ENCODE measurements at regions not wholly inside any gene's neighbourhood (a gene's known extent, or its start where the extent isn't known, plus 50 kb on each side); places are given as distances from the start of the nearest gene placed in this dataset.

- no peaks in the 10 kb centered on the region for H3K4me1 ChIP-seq
- no peak overlapping the region for H3K9ac ChIP-seq
- no peak overlapping the region for H3K4me2 ChIP-seq (ENCODE audit: low read length)
- TF ChIP-seq CTCF (IDR thresholded peaks at IDR 0.05), result no peak
- H3K36me3 ChIP-seq (ENCODE audit: control insufficient read depth, insufficient read depth, low read length), result no peaks in the 10 kb centered on the region
- no peaks in the 10 kb centered on the region for H3K27me3 ChIP-seq (ENCODE audit: control insufficient read depth, insufficient read depth, low read length)
- H2AFZ ChIP-seq, result no peak overlapping the region
- H3K4me3 ChIP-seq (ENCODE audit: low read depth, low read length), result no peak overlapping the region
- H3K79me2 ChIP-seq, result no peaks in the 10 kb centered on the region
- H3K9me3 ChIP-seq (ENCODE audit: control insufficient read depth, low read length), result no peaks in the 10 kb centered on the region
- no peak overlapping the region for H3K27ac ChIP-seq
Measured at GRCh38 chr3:117297065-117297464, 587.5 kb downstream of the TUSC7 start.

DNA sequence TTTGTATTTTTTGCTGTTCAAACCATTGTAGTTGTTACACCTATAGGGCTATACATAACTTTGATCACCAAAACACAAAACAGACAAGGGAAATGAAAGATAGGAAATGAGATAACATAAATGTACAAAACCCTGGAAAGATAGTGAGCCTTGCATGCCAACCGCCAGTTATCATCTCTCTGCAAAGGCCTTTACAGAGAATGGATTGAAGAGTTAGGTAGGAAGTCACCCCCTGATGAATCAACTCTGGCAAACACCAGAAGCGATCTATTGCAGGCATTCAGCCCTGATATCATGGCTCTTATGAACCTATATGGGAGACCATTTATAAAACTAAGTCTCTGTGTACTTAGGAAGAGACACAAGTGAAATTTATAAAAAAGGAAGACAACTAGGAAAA lies 588.0 kb downstream of the TUSC7 start:
- Histone ChIP-seq H3K27me3 (ENCODE audit: control insufficient read depth, insufficient read depth, low read length) (no peaks in the 10 kb centered on the region), H3K79me2 (no peaks in the 10 kb centered on the region), H3K9ac (no peak overlapping the region), H3K27ac (no peak overlapping the region), H3K4me1 (no peaks in the 10 kb centered on the region), H3K9me3 (ENCODE audit: control insufficient read depth, low read length) (no peaks in the 10 kb centered on the region), H2AFZ (no peak overlapping the region), H3K4me2 (ENCODE audit: low read length) (no peak overlapping the region), H3K4me3 (ENCODE audit: low read depth, low read length) (no peak overlapping the region), H3K36me3 (ENCODE audit: control insufficient read depth, insufficient read depth, low read length) (no peaks in the 10 kb centered on the region)
- no peak for TF ChIP-seq CTCF (IDR thresholded peaks at IDR 0.05)

- Histone ChIP-seq H3K27me3 (ENCODE audit: control insufficient read depth, insufficient read depth, low read length) (no peaks in the 10 kb centered on the region), H2AFZ (no peak overlapping the region), H3K36me3 (ENCODE audit: control insufficient read depth, insufficient read depth, low read length) (no peaks in the 10 kb centered on the region), H3K4me3 (ENCODE audit: low read depth, low read length) (no peak overlapping the region), H3K9me3 (ENCODE audit: control insufficient read depth, low read length) (no peaks in the 10 kb centered on the region), H3K9ac (no peak overlapping the region), H3K27ac (no peak overlapping the region), H3K4me1 (no peaks in the 10 kb centered on the region), H3K79me2 (no peaks in the 10 kb centered on the region), H3K4me2 (ENCODE audit: low read length) (no peak overlapping the region)
- TF ChIP-seq CTCF (IDR thresholded peaks at IDR 0.05), result no peak
Measured at GRCh38 chr3:117298273-117298672, 588.7 kb downstream of the TUSC7 start.

DNA sequence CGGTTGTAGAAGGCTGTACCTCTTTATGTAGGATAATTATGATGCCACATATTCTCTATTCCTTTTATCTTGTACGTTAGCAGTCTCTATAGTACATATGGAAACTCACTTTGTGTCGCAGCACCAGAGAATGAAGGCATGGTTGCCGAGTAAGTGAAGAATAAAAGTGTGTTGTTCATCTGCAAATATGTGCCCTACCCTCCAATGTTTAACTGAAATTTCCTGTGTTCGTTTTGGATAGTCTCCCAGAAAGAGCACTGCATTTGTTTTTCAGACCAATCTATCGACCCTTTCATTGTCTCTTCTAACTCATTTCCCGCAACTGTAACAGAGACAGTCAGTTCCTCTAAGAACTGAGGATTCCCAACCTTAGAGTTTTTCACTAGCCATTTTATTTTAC lies 592.8 kb downstream of the TUSC7 start:
- no peak overlapping the region for H3K9ac ChIP-seq
- H3K79me2 ChIP-seq, result no peaks in the 10 kb centered on the region
- no peak overlapping the region for H3K27ac ChIP-seq
- H3K36me3 ChIP-seq (ENCODE audit: control insufficient read depth, insufficient read depth, low read length), result no peaks in the 10 kb centered on the region
- no peaks in the 10 kb centered on the region for H3K4me1 ChIP-seq
- TF ChIP-seq CTCF (IDR thresholded peaks at IDR 0.05), result no peak
- no peaks in the 10 kb centered on the region for H3K27me3 ChIP-seq (ENCODE audit: control insufficient read depth, insufficient read depth, low read length)
- H3K4me2 ChIP-seq (ENCODE audit: low read length), result no peak overlapping the region
- no peaks in the 10 kb centered on the region for H3K9me3 ChIP-seq (ENCODE audit: control insufficient read depth, low read length)
- no peak overlapping the region for H2AFZ ChIP-seq
- no peak overlapping the region for H3K4me3 ChIP-seq (ENCODE audit: low read depth, low read length)

- no peak for TF ChIP-seq CTCF (IDR thresholded peaks at IDR 0.05)
- no peak overlapping the region for H2AFZ ChIP-seq
- no peaks in the 10 kb centered on the region for H3K79me2 ChIP-seq
Measured at GRCh38 chr3:117303443-117303842, 593.9 kb downstream of the TUSC7 start.

More at GRCh38 chr3:117303443-117303842, 593.9 kb downstream of the TUSC7 start:
- Histone ChIP-seq H3K27me3 (ENCODE audit: control insufficient read depth, insufficient read depth, low read length) (no peaks in the 10 kb centered on the region), H3K4me3 (ENCODE audit: low read depth, low read length) (no peak overlapping the region), H3K27ac (no peak overlapping the region), H3K4me2 (ENCODE audit: low read length) (no peak overlapping the region), H3K36me3 (ENCODE audit: control insufficient read depth, insufficient read depth, low read length) (no peaks in the 10 kb centered on the region), H3K9me3 (ENCODE audit: control insufficient read depth, low read length) (no peaks in the 10 kb centered on the region), H3K9ac (no peak overlapping the region), H3K4me1 (no peaks in the 10 kb centered on the region)

All from parathyroid adenoma (tissue), 2 donors.